A549 (cell line): ENCODE measurements at regions not wholly inside any gene's neighbourhood (a gene's known extent, or its start where the extent isn't known, plus 50 kb on each side); places are given as distances from the start of the nearest gene placed in this dataset.

Source experiments
- ATAC-seq, 2 experiments: fragments of 200-7000 bp in 1 of 2; fragments of >200 bp in 1 of 2; cut with Nextera tagmentation in 1 of 2; cut with Tn5 transposase in 1 of 2; 3 replicates each; pipeline versions ENCODE4 v1.8.0 to v1.9.1; 2018 to 2020; ENCODE audit warnings: mild to moderate bottlenecking in 1 of 2, moderate library complexity in 1 of 2
- CTCF ChIA-PET: fragments of 300-600 bp; sonication (Branson Sonifier 250); formaldehyde crosslinking; extraction: SDS; loops from one replicate; lab custom pipeline; 2021; ENCODE audit warnings: antibody characterized with exemption, inconsistent platforms; lab: Yijun Ruan, JAX
- POLR2A ChIA-PET: fragments of 350-600 bp; formaldehyde crosslinking; extraction: SDS; loops from one replicate; lab custom pipeline; 2021; ENCODE audit warnings: antibody characterized with exemption, inconsistent platforms; lab: Yijun Ruan, JAX
- DNase-seq, 2 experiments: peaks; one replicate each; pipeline versions ENCODE4 v3.0.0 to v3.0.0-alpha.2; 2011 to 2016; ENCODE audit warnings: low read depth in 1 of 2, low spot score in 1 of 2
- FAIRE-seq: peaks from 2 replicates; lab custom pipeline; 2011; peaks lifted over from hg19 to GRCh38; lab: Jason Lieb, UNC
- H3K27ac ChIP-seq, 2 experiments: fragments of >200 bp; sonication (Bioruptor Twin); formaldehyde crosslinking; 3 replicates each; pipeline ENCODE4 v1.5.1; 2016 to 2017
- H3K4me1 ChIP-seq: fragments of >200 bp; sonication (Bioruptor Twin); formaldehyde crosslinking; 3 replicates; pipeline ENCODE4 v1.6.1; 2016
- H3K4me2 ChIP-seq: fragments of >200 bp; sonication (Bioruptor Twin); formaldehyde crosslinking; 3 replicates; pipeline ENCODE4 v1.6.1; 2016
- H3K4me3 ChIP-seq: fragments of >200 bp; sonication (Bioruptor Twin); formaldehyde crosslinking; 3 replicates; pipeline ENCODE4 v1.5.1; 2016
- H3K9me3 ChIP-seq: fragments of >200 bp; sonication (Bioruptor Twin); formaldehyde crosslinking; 3 replicates; pipeline ENCODE4 v1.6.1; 2016
- BHLHE40 ChIP-seq: IDR thresholded peaks from 2 replicates; pipeline ENCODE4 v1.6.1; 2012; ENCODE audit warnings: low read depth, low read length, inconsistent platforms
- CBX8 ChIP-seq: fragments of 200-600 bp; sonication (generic); IDR thresholded peaks from 2 replicates; pipeline ENCODE4 v1.6.1; 2016
- CEBPB ChIP-seq, 2 experiments: fragments of >200 bp in 1 of 2; sonication (Bioruptor Twin) in 1 of 2; formaldehyde crosslinking in 1 of 2; IDR thresholded peaks; 2 replicates each; pipeline ENCODE4 v1.6.1; 2012 to 2016
- EP300 ChIP-seq, 2 experiments: fragments of >200 bp; sonication (Bioruptor Twin); formaldehyde crosslinking; IDR thresholded peaks; 2 replicates in 1 of 2; 3 replicates in 1 of 2; pipeline ENCODE4 v1.6.1; 2016 to 2017
- FOSL2 ChIP-seq, 2 experiments: fragments of 450-650 bp in 1 of 2; fragments of >200 bp in 1 of 2; sonication (Bioruptor Twin) in 1 of 2; formaldehyde crosslinking; IDR thresholded peaks; 2 replicates each; pipeline versions ENCODE4 v1.5.0 to v1.6.1; 2016 to 2020; ENCODE audit warnings: mild to moderate bottlenecking in 1 of 2, moderate library complexity in 1 of 2
- FOXS1 ChIP-seq: fragments of 250-450 bp; sonication (Bioruptor Pico); IDR thresholded peaks from 2 replicates; pipeline ENCODE4 v1.5.0; 2020; ENCODE audit warnings: mild to moderate bottlenecking, moderate library complexity
- GATA3 ChIP-seq: IDR thresholded peaks from 2 replicates; pipeline ENCODE4 v1.6.1; 2012; ENCODE audit warnings: borderline replicate concordance
- HOXA7 ChIP-seq: fragments of 250-450 bp; sonication (Bioruptor Pico); IDR thresholded peaks from 2 replicates; pipeline ENCODE4 v1.5.0; 2020; ENCODE audit warnings: mild to moderate bottlenecking, moderate library complexity
- JUNB ChIP-seq: fragments of >200 bp; sonication (Bioruptor Twin); formaldehyde crosslinking; IDR thresholded peaks from 2 replicates; pipeline ENCODE4 v1.6.1; 2016
- KDM5A ChIP-seq: fragments of 200-600 bp; sonication (generic); IDR thresholded peaks from 2 replicates; pipeline ENCODE4 v1.6.1; 2016; ENCODE audit warnings: antibody characterized with exemption, mild to moderate bottlenecking
- MYC ChIP-seq: IDR thresholded peaks from 2 replicates; pipeline ENCODE4 v1.6.1; 2012; ENCODE audit warnings: mild to moderate bottlenecking, inconsistent platforms, low read length, improper control_type of control experiment, borderline replicate concordance
- NFE2L2 ChIP-seq: fragments of 150-350 bp; conservative IDR thresholded peaks from 2 replicates; pipeline ENCODE4 v1.6.1; 2014; ENCODE audit warnings: low read length
- NR3C1 ChIP-seq: fragments of >200 bp; sonication (Bioruptor Twin); formaldehyde crosslinking; IDR thresholded peaks from 3 replicates; pipeline ENCODE4 v1.6.1; 2017
- PHF8 ChIP-seq: fragments of 200-600 bp; sonication (generic); IDR thresholded peaks from 2 replicates; pipeline ENCODE4 v1.6.1; 2016; ENCODE audit warnings: low read depth, mild to moderate bottlenecking, antibody characterized with exemption, moderate library complexity, borderline replicate concordance
- POLR2A ChIP-seq: IDR thresholded peaks from 2 replicates; pipeline ENCODE4 v1.6.1; 2012; ENCODE audit warnings: mild to moderate bottlenecking, low read length
- POLR2AphosphoS2 ChIP-seq: conservative IDR thresholded peaks from 2 replicates; pipeline ENCODE4 v1.6.1; 2012; ENCODE audit warnings: low read length, improper control_type of control experiment, inconsistent platforms
- RARB ChIP-seq: fragments of 250-450 bp; sonication (Bioruptor Pico); IDR thresholded peaks from 2 replicates; pipeline ENCODE4 v1.8.0; 2021; ENCODE audit warnings: mild to moderate bottlenecking, moderate library complexity
- RFX5 ChIP-seq: fragments of 450-650 bp; IDR thresholded peaks from 2 replicates; pipeline ENCODE4 v1.7.1; 2014; ENCODE audit warnings: antibody characterized with exemption, mild to moderate bottlenecking, moderate library complexity
- RNF2 ChIP-seq: fragments of 200-600 bp; sonication (generic); IDR thresholded peaks from 2 replicates; pipeline ENCODE4 v1.6.1; 2016; ENCODE audit warnings: low read depth, mild to moderate bottlenecking, antibody characterized with exemption, moderate library complexity, borderline replicate concordance
- TP53 ChIP-seq: fragments of 250-450 bp; sonication (Bioruptor Pico); IDR thresholded peaks from 2 replicates; pipeline ENCODE4 v1.5.0; 2021; ENCODE audit warnings: mild to moderate bottlenecking, moderate library complexity
- ZNF302 ChIP-seq: fragments of 250-450 bp; sonication (Bioruptor Pico); IDR thresholded peaks from 2 replicates; pipeline ENCODE4 v1.9.0; 2021; ENCODE audit warnings: inconsistent platforms, mild to moderate bottlenecking, moderate library complexity
- WGBS: methylation state at CpG from one replicate; pipeline ENCODE4 v1.1.6; 2017; ENCODE audit errors: missing lambda C conversion rate; 5-methylcytosine and 5-hydroxymethylcytosine counted together
- TF ChIP-seq, protein P1 (sequence below): fragments of >200 bp; sonication (Bioruptor Twin); formaldehyde crosslinking; IDR thresholded peaks from 2 replicates; pipeline ENCODE4 v1.6.1; 2016
- TF ChIP-seq, protein P2 (sequence below): fragments of >200 bp; sonication (Bioruptor Twin); formaldehyde crosslinking; IDR thresholded peaks from 3 replicates; pipeline ENCODE4 v1.5.1; 2016
- TF ChIP-seq, protein P3 (sequence below): fragments of 200-600 bp; sonication (generic); IDR thresholded peaks from 2 replicates; pipeline ENCODE4 v1.6.1; 2016; ENCODE audit warnings: antibody characterized with exemption, mild to moderate bottlenecking, moderate library complexity
- TF ChIP-seq, protein P4 (sequence below): IDR thresholded peaks from 2 replicates; pipeline ENCODE4 v1.6.1; 2012

DNA sequence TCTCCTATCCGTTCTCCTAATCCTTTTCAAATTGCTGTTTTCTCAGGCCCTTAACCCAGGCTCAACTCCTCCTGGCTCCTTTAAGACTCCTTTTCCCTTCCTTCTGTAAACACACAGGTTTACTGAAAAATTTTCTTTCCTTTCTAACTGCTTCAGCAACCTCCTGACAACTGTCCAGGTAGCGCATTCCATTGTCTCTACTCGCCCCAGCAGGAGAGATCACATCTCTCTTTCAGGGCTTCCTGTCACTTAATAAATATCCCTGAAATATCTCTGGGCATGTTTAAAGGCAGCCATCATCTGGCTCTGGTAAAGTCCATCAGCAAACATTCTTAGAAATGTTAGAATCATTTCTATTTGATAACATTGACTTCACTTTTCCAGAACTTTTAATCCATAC, 211.2 kb upstream of the PTBP2 start:
- CTCF ChIA-PET: no interaction called here
- Histone ChIP-seq H3K27ac (no peak overlapping the region), H3K4me3 (no peak overlapping the region)
- TF ChIP-seq FOSL2 (IDR thresholded peaks at IDR 0.05) (no peak), FOSL2 (CRISPR knock-in tag; IDR thresholded peaks at IDR 0.05) (no peak), POLR2A (no peak), RARB (CRISPR knock-in tag) (no peak), NR3C1 (no peak), RNF2 (no peak), FOXS1 (CRISPR knock-in tag) (no peak), JUNB (no peak), RFX5 (no peak), HOXA7 (CRISPR knock-in tag) (no peak), EP300 (IDR thresholded peaks at IDR 0.05) (no peak)
- TF ChIP-seq, protein P1, sequence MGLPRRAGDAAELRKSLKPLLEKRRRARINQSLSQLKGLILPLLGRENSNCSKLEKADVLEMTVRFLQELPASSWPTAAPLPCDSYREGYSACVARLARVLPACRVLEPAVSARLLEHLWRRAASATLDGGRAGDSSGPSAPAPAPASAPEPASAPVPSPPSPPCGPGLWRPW: no peak
- TF ChIP-seq, protein P2, sequence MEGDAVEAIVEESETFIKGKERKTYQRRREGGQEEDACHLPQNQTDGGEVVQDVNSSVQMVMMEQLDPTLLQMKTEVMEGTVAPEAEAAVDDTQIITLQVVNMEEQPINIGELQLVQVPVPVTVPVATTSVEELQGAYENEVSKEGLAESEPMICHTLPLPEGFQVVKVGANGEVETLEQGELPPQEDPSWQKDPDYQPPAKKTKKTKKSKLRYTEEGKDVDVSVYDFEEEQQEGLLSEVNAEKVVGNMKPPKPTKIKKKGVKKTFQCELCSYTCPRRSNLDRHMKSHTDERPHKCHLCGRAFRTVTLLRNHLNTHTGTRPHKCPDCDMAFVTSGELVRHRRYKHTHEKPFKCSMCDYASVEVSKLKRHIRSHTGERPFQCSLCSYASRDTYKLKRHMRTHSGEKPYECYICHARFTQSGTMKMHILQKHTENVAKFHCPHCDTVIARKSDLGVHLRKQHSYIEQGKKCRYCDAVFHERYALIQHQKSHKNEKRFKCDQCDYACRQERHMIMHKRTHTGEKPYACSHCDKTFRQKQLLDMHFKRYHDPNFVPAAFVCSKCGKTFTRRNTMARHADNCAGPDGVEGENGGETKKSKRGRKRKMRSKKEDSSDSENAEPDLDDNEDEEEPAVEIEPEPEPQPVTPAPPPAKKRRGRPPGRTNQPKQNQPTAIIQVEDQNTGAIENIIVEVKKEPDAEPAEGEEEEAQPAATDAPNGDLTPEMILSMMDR: no peak
- TF ChIP-seq, protein P3, sequence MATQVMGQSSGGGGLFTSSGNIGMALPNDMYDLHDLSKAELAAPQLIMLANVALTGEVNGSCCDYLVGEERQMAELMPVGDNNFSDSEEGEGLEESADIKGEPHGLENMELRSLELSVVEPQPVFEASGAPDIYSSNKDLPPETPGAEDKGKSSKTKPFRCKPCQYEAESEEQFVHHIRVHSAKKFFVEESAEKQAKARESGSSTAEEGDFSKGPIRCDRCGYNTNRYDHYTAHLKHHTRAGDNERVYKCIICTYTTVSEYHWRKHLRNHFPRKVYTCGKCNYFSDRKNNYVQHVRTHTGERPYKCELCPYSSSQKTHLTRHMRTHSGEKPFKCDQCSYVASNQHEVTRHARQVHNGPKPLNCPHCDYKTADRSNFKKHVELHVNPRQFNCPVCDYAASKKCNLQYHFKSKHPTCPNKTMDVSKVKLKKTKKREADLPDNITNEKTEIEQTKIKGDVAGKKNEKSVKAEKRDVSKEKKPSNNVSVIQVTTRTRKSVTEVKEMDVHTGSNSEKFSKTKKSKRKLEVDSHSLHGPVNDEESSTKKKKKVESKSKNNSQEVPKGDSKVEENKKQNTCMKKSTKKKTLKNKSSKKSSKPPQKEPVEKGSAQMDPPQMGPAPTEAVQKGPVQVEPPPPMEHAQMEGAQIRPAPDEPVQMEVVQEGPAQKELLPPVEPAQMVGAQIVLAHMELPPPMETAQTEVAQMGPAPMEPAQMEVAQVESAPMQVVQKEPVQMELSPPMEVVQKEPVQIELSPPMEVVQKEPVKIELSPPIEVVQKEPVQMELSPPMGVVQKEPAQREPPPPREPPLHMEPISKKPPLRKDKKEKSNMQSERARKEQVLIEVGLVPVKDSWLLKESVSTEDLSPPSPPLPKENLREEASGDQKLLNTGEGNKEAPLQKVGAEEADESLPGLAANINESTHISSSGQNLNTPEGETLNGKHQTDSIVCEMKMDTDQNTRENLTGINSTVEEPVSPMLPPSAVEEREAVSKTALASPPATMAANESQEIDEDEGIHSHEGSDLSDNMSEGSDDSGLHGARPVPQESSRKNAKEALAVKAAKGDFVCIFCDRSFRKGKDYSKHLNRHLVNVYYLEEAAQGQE: no peak
- TF ChIP-seq, protein P4, sequence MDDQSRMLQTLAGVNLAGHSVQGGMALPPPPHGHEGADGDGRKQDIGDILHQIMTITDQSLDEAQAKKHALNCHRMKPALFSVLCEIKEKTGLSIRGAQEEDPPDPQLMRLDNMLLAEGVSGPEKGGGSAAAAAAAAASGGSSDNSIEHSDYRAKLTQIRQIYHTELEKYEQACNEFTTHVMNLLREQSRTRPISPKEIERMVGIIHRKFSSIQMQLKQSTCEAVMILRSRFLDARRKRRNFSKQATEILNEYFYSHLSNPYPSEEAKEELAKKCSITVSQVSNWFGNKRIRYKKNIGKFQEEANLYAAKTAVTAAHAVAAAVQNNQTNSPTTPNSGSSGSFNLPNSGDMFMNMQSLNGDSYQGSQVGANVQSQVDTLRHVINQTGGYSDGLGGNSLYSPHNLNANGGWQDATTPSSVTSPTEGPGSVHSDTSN: no peak
- TF ChIP-seq, all 56 proteins: peak for 0
- POLR2A ChIA-PET: no interaction called here
- Histone ChIP-seq H3K4me1 (no peaks in the 10 kb centered on the region), H3K4me2 (no peak overlapping the region), H3K9me3 (no peaks in the 10 kb centered on the region)
- 69% methylated on average over 3 of the region's 3 CpGs for WGBS
- FAIRE-seq (no peak), DNase-seq (no peak), ATAC-seq (no peak)

DNA sequence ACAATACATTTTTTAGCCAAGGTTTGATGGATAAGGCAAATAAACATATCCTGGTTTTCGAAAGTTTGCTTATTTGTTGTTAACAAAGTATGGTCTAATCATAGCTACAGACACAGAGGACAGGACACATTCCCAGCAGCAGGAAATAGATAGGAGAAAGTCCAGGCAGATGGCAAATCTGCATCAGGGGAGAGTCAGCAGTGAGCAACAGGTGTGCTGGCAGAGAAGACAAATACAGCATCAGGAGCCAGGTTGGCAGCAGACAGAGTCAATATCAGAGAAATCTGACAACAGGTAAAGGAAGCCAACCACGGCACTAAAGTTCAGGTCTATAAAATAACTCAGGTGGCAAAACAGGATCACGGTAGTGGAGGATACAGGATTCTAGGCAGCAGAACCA, 210.7 kb upstream of the PTBP2 start:
- no peak for DNase-seq
- no peaks in the 10 kb centered on the region for H3K9me3 ChIP-seq
- no peak for FAIRE-seq
- no peak overlapping the region for H3K27ac ChIP-seq
- no peak for ATAC-seq
- H3K4me1 ChIP-seq: no peaks in the 10 kb centered on the region
- WGBS: 53% methylated on average over 3 of the region's 3 CpGs
- H3K4me3 ChIP-seq: no peak overlapping the region
- POLR2A ChIA-PET: no interaction called here
- H3K4me2 ChIP-seq: no peak overlapping the region
- TF ChIP-seq, protein P2: no peak
- TF ChIP-seq POLR2AphosphoS2: no peak
- no peak for TF ChIP-seq MYC
- TF ChIP-seq CBX8: no peak
- TF ChIP-seq GATA3: no peak
- TF ChIP-seq, protein P1: no peak
- no peak for TF ChIP-seq BHLHE40
- TF ChIP-seq NFE2L2: no peak
- no peak for TF ChIP-seq CEBPB (IDR thresholded peaks at IDR 0.05)
- no peak for TF ChIP-seq KDM5A
- TF ChIP-seq POLR2A: no peak
- no peak for TF ChIP-seq ZNF302
- no peak for TF ChIP-seq PHF8
- no peak for TF ChIP-seq TP53 (CRISPR knock-in tag)
- CTCF ChIA-PET: no interaction called here
